Hematopoietic multipotent progenitor cell treated with erythropoietin and hydrocortisone succinate and interleukin-3 and kit ligand, for 15 days (in vitro differentiated cells): ENCODE measurements at regions not wholly inside any gene's neighbourhood (a gene's known extent, or its start where the extent isn't known, plus 50 kb on each side); places are given as distances from the start of the nearest gene placed in this dataset.
"Not testable (repeated sequence)": the region's sequence is repeated elsewhere in the genome, so short reads cannot be mapped to it uniquely, and the experiment has no call there.

Experiments used
- DNase-seq: peaks from one replicate; pipeline ENCODE4 v3.0.0-alpha.2; 2015; ENCODE audit warnings: low spot score

- DNase-seq = peak; percentile 99
These were observed 84.0 kb upstream of the BMP2K start for GRCh38 chr4:78691971-78692821.

- DNase-seq = no peak
These were observed 83.4 kb upstream of the BMP2K start for GRCh38 chr4:78692822-78693170.

- DNase-seq = peak; percentile 86
These were observed 82.2 kb upstream of the BMP2K start for GRCh38 chr4:78693777-78694456.

GRCh38 chr4:78694457-78694787 lies 81.7 kb upstream of the BMP2K start:
- DNase-seq = peak; percentile 28

DNA sequence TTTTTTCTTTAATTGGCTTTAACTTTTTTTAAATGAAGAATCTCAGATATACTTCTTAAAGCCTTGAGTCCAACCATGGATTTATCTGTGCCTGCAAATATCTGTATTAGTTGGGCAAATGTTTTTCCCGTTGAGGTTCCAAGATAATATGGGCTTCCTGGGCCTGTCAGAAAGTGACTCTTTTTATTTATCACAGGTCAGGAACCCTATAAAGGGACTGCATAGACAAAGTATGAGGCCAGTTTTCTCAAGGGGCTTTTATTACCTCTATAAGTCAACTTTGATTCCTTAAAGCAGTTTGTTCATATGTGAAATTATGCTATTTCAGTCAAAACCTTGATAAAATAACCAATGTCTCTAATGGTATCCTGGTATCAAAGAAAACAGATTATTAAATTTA lies 80.2 kb upstream of the BMP2K start:
- no peak for DNase-seq

- DNase-seq = no peak
These were observed 73.1 kb upstream of the BMP2K start for GRCh38 chr4:78703079-78703478.

DNA sequence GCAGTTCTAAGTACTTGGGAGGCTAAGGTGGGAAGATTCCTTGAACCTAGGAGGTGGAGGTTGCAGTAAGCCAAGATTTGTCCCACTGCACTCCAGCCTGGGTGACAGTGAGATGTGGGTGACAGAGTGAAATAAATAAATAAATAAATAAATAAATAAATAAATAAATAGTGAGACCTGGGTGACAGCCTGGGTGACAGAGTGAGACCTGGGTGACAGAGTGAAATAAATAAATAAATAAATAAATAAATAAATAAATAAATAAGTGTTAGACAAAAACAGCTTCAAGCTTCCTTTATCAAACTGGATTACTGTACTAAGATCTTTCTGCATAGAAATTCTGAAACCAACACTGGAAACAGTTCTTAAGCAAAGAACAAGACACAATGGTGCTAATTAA lies 71.8 kb upstream of the BMP2K start:
- DNase-seq = no peak

DNA sequence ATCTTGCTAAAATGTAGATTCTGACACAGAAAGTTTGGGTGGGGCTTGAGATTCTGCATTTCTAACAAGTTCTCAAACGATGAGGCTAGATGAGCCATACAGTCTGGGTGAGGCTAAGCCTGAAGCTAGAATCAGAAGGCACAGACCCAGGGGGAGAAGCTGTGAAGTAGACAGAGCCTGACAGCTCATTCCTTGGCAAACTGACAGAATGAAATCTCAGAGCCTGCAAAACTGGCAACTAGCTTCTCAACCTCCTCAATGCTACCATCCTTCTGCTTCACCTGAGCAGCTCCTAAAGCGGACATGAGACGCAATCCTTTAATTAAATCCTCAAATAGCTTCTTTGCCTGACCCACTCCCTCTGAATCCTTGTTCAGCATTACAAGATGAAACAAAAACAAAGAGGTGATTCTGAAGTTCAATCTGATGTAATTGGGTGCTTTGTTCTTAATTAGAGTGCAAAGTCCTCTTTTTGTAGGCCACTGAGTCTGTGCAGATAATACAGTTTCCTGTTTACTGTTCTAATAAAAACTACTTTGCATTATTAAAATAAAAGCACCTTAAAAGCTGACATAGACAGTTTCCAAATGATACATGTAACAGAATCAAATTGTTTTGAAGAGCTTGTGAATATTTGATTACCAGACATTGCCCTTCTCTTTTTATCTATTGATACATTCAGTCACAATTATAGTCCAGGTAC lies 71.0 kb upstream of the BMP2K start:
- peak; percentile 71 for DNase-seq

- no peak for DNase-seq
These were observed 69.8 kb upstream of the BMP2K start for GRCh38 chr4:78706302-78706701.

DNA sequence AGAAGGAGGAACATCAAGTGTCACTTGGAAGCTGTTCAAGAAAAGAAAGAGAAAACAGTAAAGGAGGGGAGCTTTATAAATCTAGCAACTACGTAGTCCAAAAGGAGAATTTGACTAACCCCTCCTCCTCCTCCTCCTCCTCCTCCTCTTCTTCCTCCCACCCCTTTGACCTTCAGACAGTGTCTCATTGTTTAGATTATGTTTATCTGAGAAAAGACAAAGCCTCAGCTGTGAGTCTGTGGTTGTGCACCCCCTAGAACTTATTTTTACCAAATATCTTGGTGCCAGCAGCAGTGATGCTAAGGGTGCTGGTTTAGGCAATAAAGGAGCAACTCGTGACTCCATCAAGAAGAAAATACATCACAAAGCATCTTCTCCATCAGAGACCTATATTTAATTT lies 68.9 kb upstream of the BMP2K start:
- no peak for DNase-seq

DNA sequence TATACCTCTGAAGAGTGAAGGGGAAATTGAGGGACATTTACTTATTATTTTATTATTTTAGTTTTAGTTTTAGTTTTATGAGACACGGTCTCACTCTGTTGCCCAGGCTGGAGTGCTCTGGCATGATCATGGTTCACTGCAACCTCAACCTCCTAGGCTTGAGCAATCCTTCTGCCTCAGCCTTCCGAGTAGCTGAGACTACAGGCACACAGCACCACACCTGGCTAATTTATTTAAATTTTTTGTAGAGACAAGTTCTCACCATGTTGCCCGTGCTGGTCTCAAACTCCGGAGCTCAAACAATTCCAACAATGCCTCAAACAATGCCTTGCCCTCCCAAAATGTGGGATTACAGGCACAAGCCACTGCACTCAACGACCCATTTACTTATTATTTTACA lies 68.4 kb upstream of the BMP2K start:
- no peak for DNase-seq

DNA sequence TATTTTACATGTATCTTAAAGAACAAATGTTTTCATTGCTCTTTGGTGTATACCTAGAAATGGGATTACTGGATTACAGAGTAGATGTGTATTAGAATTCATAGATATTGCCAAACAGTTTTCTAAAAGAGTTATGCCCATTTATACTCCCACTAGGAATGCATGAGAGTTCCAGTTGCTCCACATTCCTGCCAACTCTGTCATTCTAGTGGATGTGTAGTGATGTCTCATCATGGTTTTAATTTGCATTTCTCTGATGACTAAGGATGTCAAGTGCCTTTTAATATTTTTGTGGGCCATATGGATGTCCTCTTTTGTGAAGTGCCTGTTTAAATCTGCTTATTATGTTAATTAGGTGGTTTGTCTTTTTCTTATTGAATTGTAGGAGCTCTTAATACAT lies 65.6 kb upstream of the BMP2K start:
- no peak for DNase-seq

DNA sequence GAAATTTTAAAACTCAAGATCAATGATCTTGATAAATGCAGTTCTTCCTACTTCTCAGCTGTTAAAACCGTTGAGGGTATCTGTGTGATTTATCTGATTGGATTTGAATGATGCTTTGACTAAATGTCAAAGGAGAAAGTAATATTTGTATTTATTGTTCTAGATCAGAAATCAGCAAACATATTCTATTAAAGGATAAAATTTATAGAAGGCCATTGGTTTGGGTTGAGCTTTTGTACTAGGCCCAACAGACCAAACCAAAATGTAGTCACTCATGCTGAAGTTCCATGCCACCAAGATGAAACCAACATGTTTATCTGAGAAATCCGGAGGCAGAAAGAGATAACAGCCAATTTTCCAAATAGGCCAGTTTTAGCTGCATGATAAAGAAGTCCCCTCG lies 64.5 kb upstream of the BMP2K start:
- DNase-seq = no peak

DNA sequence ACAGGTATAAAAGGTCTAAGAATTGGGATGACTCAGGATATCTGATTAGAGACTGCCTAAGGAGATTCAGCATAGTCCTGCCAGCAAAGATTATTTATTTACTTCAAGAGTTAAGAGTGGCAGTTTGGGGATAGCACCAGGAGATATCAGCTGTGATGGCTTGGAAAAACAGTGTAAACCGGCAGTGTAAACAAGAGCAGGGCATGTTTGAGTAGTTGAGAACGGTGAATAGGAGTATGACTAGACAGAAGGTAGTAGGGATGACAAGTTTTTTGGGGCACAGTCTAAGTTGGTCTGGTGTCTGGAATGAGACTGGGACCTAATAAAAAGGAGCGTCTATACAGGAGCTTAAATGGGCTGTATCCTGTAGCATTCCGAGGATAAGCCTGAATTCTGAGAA lies 61.6 kb upstream of the BMP2K start:
- not testable (repeated sequence) for DNase-seq

GRCh38 chr4:78715372-78715771 lies 60.8 kb upstream of the BMP2K start:
- DNase-seq = not testable (repeated sequence)

- not testable (repeated sequence) for DNase-seq
These were observed 58.4 kb upstream of the BMP2K start for GRCh38 chr4:78717712-78718111.

DNA sequence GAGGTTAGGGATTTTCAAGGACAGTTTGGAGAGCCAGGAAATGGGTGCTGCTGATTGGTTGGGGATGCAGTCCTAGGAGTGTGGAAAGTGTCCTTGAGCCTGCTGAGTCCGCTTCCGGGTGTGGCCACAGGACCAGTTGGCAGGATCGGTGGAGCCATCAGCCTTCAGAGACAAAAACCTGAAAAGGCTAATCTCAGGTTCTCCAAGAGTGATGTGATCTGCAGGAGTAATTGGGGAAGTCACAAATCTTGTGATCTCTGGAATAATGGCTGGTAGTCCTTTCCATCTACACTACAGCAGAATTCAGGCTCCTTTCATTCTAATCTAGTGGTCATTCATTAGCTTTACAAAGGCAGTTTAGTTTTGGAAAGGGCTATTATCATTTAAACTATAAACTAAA lies 55.9 kb upstream of the BMP2K start:
- DNase-seq = no peak

- peak; percentile 68 for DNase-seq
These were observed 55.0 kb upstream of the BMP2K start for GRCh38 chr4:78720994-78721677.

DNA sequence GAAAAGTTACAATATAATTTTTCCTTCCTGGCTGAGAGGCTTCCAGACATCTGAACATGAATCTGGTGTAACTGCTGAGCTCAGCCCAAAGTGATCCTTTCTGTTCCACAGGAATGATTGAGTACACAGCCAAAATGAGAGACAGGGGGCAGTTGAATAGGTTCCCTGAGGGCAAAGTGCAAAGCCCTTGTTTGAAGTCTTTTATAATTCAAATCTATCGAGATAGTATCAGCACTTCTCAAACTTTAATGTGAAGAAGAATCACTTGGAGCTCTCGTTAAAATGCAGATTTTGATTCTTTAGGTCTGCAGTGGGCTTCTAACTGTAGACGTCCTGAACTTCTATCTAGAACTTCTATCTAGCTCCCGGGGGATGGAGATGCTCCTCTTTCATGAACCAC lies 54.4 kb upstream of the BMP2K start:
- DNase-seq = no peak

DNA sequence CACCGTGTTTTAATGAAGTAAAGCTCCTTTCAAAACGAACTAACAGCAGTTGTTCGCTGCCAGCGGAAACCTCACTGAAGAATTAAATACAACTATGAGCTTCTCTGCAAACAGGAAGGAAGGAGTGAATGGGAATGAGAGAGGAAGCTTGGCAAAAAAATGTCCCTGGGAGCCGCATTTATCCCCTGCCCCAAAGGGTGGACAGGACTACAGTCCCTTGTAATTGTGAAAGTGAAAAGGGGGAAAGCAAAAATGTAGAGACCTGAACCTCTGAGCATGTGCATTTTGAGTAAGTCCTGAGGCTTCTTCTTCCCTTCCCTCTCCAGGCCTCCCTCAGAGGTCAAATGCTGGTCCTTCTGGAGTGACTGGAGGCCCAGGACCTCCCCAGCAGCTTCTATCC lies 53.8 kb upstream of the BMP2K start:
- DNase-seq = no peak

- DNase-seq = no peak
These were observed 53.3 kb upstream of the BMP2K start for GRCh38 chr4:78722878-78723277.
